Heart right ventricle (tissue), 16 donors: ENCODE measurements at regions not wholly inside any gene's neighbourhood (a gene's known extent, or its start where the extent isn't known, plus 50 kb on each side); places are given as distances from the start of the nearest gene placed in this dataset.

Source experiments
- ATAC-seq, 8 donors: fragments of 200-7000 bp; cut with Tn5 transposase; one replicate each; pipeline ENCODE4 v1.9.1; 2020; ENCODE audit warnings: mild to moderate bottlenecking in 8 of 8, moderate library complexity in 8 of 8, moderate number of reproducible peaks in 1 of 8
- DNase-seq, 2 donors: peaks; one replicate each; pipeline ENCODE4 v3.0.0-alpha.2; 2020
- H3K27ac ChIP-seq, 10 donors: fragments of 200-600 bp; sonication (generic) in 2 of 10; one replicate each; pipeline versions ENCODE4 v1.5.0 to v1.8.0; 2020 to 2022; ENCODE audit warnings: mild to moderate bottlenecking in 3 of 10
- H3K27me3 ChIP-seq, 7 donors: fragments of 200-600 bp; one replicate each; pipeline ENCODE4 v1.8.0; 2021 to 2022; ENCODE audit warnings: mild to moderate bottlenecking in 2 of 7
- H3K36me3 ChIP-seq, 9 donors: fragments of 200-600 bp; sonication (generic) in 1 of 9; one replicate each; pipeline versions ENCODE4 v1.5.0 to v1.8.0; 2020 to 2022; ENCODE audit warnings: mild to moderate bottlenecking in 2 of 9
- H3K4me1 ChIP-seq, 9 donors: fragments of 200-600 bp; sonication (generic) in 1 of 9; one replicate each; pipeline versions ENCODE4 v1.5.0 to v1.8.0; 2020 to 2022; ENCODE audit warnings: mild to moderate bottlenecking in 4 of 9
- H3K4me3 ChIP-seq, 10 donors: fragments of 200-600 bp; sonication (generic) in 2 of 10; one replicate each; pipeline versions ENCODE4 v1.5.0 to v1.8.0; 2020 to 2022; ENCODE audit warnings: mild to moderate bottlenecking in 7 of 10, moderate library complexity in 2 of 10
- H3K9me3 ChIP-seq, 11 donors: fragments of 200-600 bp in 10 of 11; sonication (generic) in 2 of 11; one replicate each; pipeline versions ENCODE4 v1.5.0 to v1.8.0; 2013 to 2022; ENCODE audit warnings: mild to moderate bottlenecking in 2 of 11, control low read depth in 1 of 11, moderate library complexity in 1 of 11
- WGBS, 2 donors: extraction: QIAGEN DNeasy Blood & Tissue Kit; methylation state at CpG; one replicate each; pipeline ENCODE4 v1.1.7; 2013; ENCODE audit warnings: inconsistent platforms in 1 of 2; 5-methylcytosine and 5-hydroxymethylcytosine counted together
- intact Hi-C, 10 donors: fragments of 100-400 bp; cut with DNase I; formaldehyde crosslinking; loops; one replicate each; pipeline versions ENCODE4 v1.11.1 to v1.14.2; 2022
- TF ChIP-seq, protein P1 (sequence below), 9 donors: fragments of 200-600 bp; sonication (generic) in 2 of 9; IDR thresholded peaks; one replicate each; pipeline versions ENCODE4 v1.5.0 to v1.8.0; 2021 to 2022; ENCODE audit warnings: antibody characterized with exemption in 9 of 9, mild to moderate bottlenecking in 5 of 9, moderate library complexity in 1 of 9
- donor health status: Arrhythmogenic right ventricular cardiomyopathy.
- donor health status: ischemic (EF 13 %, LVEDD 7.1; RV severe dilation, severe dysfunction).
- donor health status: healthy with polysubstance abuse.
- donor health status: DM: no; HTN: yes; CAD: no.
- donor health status: DM: no; HTN: no; CAD: no.
- donor health status: ischemic (EF 25% LVEDD 6.9; RV normal size, moderate dysfunction).
- donor health status: ischemic (EF 25% LVEDD 5.7; RV mildly dilated, moderate dysfunction).
- donor health status: healthy.
- donor health status: DM: yes; HTN: yes; CAD: no.
- donor health status: Ischemic cardiomyopathy.
- donor health status: ischemic (EF 35%, LVEDD 5.7; RV mildly dilated, moderate dysfunction).
- donor health status: nonischemic (EF 11% LVEDD 7.7; RV severe dilation, severe dysfunction).
- donor health status: DM: yes; HTN: yes; CAD: no.
- donor health status: PGD.
- donor health status: ischemic (EF 29% LVEDD 5.4; RV normal size, mild dysfunction).
- donor health status: nonischemic (EF 23%, LVEDD 6.1; RV moderate dilation, normal function).

GRCh38 chr10:108582888-108583287 lies 1340.4 kb downstream of the XPNPEP1 start:
- Histone ChIP-seq H3K27ac (no peak overlapping the region), H3K36me3 (no peaks in the 10 kb centered on the region), H3K27me3 (peaks cover 0 to 4% (median 0%) of the 10 kb centered on the region in 7 donors), H3K9me3 (no peaks in the 10 kb centered on the region), H3K4me3 (no peak overlapping the region), H3K4me1 (peaks cover 0 to 3% (median 0%) of the 10 kb centered on the region in 9 donors)
- no peak for DNase-seq
- 56 to 81% methylated on average over 1 of the region's 1 CpG for WGBS, 2 donors
- intact Hi-C loops, result no loop called here
- TF ChIP-seq, protein P1, sequence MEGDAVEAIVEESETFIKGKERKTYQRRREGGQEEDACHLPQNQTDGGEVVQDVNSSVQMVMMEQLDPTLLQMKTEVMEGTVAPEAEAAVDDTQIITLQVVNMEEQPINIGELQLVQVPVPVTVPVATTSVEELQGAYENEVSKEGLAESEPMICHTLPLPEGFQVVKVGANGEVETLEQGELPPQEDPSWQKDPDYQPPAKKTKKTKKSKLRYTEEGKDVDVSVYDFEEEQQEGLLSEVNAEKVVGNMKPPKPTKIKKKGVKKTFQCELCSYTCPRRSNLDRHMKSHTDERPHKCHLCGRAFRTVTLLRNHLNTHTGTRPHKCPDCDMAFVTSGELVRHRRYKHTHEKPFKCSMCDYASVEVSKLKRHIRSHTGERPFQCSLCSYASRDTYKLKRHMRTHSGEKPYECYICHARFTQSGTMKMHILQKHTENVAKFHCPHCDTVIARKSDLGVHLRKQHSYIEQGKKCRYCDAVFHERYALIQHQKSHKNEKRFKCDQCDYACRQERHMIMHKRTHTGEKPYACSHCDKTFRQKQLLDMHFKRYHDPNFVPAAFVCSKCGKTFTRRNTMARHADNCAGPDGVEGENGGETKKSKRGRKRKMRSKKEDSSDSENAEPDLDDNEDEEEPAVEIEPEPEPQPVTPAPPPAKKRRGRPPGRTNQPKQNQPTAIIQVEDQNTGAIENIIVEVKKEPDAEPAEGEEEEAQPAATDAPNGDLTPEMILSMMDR (IDR thresholded peaks at IDR 0.05), result no peak
- ATAC-seq, result no peak

DNA sequence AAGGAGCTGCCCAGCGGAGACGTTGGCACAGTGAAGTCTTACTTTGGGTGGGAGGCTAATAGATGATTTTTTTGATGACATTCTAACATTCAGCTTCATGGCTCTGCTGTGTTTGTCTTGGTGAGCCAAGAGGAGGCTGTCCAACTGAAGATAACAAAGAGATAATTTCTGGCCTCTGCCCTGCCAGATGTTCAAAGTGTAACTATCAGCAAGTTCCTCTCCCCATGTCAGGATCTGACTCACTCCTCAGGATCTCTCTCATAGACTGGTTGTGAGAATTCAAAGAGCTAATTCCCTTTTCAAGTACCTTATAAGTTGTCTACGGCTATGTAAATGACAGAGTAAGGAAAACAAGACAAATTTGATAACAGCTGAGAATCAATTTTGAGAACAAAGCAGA lies 1340.9 kb downstream of the XPNPEP1 start:
- H3K9me3 ChIP-seq, result no peaks in the 10 kb centered on the region
- peaks cover 0 to 3% (median 0%) of the 10 kb centered on the region in 9 donors for H3K4me1 ChIP-seq
- ATAC-seq (no peak), DNase-seq (no peak)
- H3K27ac ChIP-seq, result no peak overlapping the region
- intact Hi-C loops, result no loop called here
- 39 to 46% methylated on average over 3 of the region's 3 CpGs for WGBS, 2 donors
- peaks cover 0 to 4% (median 0%) of the 10 kb centered on the region in 7 donors for H3K27me3 ChIP-seq
- TF ChIP-seq, protein P1 (IDR thresholded peaks at IDR 0.05), result no peak
- no peaks in the 10 kb centered on the region for H3K36me3 ChIP-seq
- H3K4me3 ChIP-seq, result no peak overlapping the region

DNA sequence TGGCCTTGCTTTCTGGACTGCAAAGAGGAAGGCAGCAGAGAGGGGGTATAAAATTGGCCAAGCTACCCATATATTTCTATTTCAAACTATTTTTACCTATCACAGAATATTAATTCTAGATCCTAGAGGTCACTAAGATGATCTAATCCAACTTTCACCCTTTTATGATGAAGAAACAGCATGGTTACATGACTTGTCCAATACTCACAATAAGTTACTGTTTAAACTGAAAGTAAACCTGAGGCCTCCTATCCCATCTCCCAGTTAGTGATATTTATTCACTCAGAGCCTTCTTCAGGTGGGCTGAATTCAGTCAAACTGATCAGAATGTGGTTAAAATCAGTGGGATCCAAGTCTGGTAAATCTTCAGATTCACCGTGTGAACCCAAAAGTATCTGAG lies 1345.1 kb downstream of the XPNPEP1 start:
- ATAC-seq (no peak), DNase-seq (no peak)
- TF ChIP-seq, protein P1 (IDR thresholded peaks at IDR 0.05), result no peak
- Histone ChIP-seq H3K4me1 (peaks cover 0 to 3% (median 0%) of the 10 kb centered on the region in 9 donors), H3K4me3 (no peak overlapping the region), H3K27ac (no peak overlapping the region), H3K9me3 (no peaks in the 10 kb centered on the region), H3K27me3 (peaks cover 0 to 4% (median 0%) of the 10 kb centered on the region in 7 donors), H3K36me3 (no peaks in the 10 kb centered on the region)
- intact Hi-C loops, result no loop called here
- WGBS, 2 donors, result 93 to 98% methylated on average over 1 of the region's 1 CpG

GRCh38 chr10:108574233-108574632 lies 1349.1 kb downstream of the XPNPEP1 start:
- H3K4me1 ChIP-seq, result no peaks in the 10 kb centered on the region
- TF ChIP-seq, protein P1 (IDR thresholded peaks at IDR 0.05), result no peak
- ATAC-seq (no peak), DNase-seq (no peak)
- H3K27ac ChIP-seq, result no peak overlapping the region
- H3K9me3 ChIP-seq, result no peaks in the 10 kb centered on the region
- no peaks in the 10 kb centered on the region for H3K36me3 ChIP-seq
- H3K4me3 ChIP-seq, result no peak overlapping the region
- no peaks in the 10 kb centered on the region for H3K27me3 ChIP-seq
- intact Hi-C loops, result no loop called here
- 86 to 92% methylated on average over 1 of the region's 1 CpG for WGBS, 2 donors
